ENCODE measurements at regions not wholly inside any gene's neighbourhood (a gene's known extent, or its start where the extent isn't known, plus 50 kb on each side); places are given as distances from the start of the nearest gene placed in this dataset.
A peak's percentile ranks its signal among the peaks of the same experiment; 100 is the strongest.

DNA sequence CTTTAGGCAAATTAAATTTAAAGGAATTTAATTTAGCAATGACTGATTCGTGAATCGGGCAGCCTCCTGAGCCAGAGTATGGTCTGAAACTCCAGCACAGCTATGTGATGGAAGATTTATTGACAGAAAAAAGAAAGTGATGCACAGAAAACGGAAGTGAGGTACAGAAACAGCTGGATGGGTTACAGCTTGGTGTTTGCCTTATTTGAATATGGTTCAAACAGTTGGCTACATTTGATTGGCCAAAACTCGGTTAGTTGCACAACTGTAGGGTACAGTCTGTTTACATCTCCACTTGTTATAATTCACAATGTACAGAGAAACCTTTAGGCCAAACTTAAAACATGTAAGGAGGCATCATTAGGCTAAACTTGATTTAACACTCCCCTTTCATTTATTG is 1716.1 kb upstream of the C9orf72 start:
- H3K4me3 ChIP-seq (ENCODE audit: low read depth, low read length), result no peak overlapping the region
- no peak for DNase-seq (ENCODE audit: low read depth)
- TF ChIP-seq, protein P1, sequence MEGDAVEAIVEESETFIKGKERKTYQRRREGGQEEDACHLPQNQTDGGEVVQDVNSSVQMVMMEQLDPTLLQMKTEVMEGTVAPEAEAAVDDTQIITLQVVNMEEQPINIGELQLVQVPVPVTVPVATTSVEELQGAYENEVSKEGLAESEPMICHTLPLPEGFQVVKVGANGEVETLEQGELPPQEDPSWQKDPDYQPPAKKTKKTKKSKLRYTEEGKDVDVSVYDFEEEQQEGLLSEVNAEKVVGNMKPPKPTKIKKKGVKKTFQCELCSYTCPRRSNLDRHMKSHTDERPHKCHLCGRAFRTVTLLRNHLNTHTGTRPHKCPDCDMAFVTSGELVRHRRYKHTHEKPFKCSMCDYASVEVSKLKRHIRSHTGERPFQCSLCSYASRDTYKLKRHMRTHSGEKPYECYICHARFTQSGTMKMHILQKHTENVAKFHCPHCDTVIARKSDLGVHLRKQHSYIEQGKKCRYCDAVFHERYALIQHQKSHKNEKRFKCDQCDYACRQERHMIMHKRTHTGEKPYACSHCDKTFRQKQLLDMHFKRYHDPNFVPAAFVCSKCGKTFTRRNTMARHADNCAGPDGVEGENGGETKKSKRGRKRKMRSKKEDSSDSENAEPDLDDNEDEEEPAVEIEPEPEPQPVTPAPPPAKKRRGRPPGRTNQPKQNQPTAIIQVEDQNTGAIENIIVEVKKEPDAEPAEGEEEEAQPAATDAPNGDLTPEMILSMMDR (IDR thresholded peaks at IDR 0.05; ENCODE audit: insufficient read depth, low read length), result no peak

DNA sequence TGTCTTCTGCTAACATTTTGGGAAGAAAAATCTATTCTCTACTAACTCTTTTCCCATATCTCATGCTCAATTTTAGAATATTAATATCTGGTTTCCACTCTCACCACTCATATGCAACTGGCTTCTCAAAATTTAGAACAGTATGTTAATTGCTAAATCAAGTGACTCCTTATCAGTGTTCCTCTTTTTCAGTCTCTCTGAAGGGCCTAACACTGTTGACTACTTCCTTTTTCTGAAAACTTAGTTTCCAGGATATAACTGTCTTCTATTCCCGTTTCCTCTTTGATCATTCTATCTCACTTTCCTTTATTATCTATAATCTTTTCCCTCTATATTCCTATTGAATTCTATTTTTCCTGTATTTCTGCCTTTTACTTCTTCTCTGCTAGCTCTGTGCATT is 1717.2 kb upstream of the C9orf72 start:
- DNase-seq (ENCODE audit: low read depth), result no peak
- H3K4me3 ChIP-seq (ENCODE audit: low read depth, low read length), result no peak overlapping the region
- TF ChIP-seq, protein P1 (IDR thresholded peaks at IDR 0.05; ENCODE audit: insufficient read depth, low read length), result no peak

DNA sequence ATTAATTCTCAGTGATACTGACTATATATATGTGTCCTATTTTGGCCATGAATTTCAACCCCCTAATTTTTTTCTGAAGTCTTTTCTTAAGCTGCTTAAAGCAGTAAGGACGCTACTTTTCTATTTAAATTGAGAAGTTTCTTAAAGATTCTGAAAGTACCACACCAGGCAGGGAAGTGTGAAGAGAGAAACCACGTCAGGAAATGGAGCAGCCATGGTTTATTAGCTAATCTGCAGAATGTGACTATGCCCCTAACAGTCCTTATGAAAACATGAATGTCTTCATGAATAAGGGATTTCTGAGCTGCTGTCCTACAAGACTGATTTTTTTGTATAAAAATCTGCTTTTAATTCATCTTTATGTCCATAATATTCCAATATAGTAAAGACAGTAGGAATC is 1724.3 kb upstream of the C9orf72 start:
- TF ChIP-seq, protein P1 (IDR thresholded peaks at IDR 0.05; ENCODE audit: insufficient read depth, low read length), result no peak
- H3K4me3 ChIP-seq (ENCODE audit: low read depth, low read length), result no peak overlapping the region
- DNase-seq (ENCODE audit: low read depth), result no peak

DNA sequence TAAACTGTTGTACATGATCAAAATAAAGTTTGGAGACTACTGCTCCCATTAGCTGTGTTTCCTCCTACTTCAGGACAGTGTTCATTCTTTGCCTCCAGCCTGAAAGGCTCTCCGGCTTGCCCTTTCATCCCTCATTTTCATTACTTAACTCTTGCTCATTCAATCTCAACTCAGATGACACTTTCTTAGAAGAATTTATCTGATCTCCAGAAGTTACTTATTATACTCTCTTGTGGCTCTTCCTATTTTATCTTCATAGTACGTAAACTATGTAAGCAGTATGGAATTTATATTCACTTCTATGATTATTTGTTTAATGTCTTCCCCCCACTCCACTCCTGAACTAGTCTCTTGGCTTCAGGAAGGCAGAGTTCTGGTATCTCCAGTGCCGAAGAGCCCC is 1737.9 kb upstream of the C9orf72 start:
- TF ChIP-seq, protein P1 (IDR thresholded peaks at IDR 0.05; ENCODE audit: insufficient read depth, low read length), result no peak
- no peak overlapping the region for H3K4me3 ChIP-seq (ENCODE audit: low read depth, low read length)
- no peak for DNase-seq (ENCODE audit: low read depth)

DNA sequence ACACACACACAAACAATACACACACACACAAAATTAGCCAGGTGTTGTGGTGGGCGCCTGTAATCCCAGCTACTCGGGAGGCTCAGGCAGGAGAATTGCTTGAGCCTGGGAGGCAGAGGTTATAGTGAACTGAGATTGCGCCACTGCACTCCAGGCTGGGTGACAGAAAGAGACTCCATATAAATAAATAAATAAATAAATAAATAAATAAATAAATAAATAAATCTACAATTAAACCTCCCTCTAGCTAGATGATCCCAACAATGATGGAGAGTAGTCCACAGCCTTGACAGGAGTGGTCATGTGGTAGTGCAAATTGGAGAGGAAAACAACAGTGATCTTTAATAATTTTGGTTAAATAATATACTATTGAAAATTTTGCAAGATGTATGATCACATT is 1739.0 kb upstream of the C9orf72 start:
- no peak overlapping the region for H3K4me3 ChIP-seq (ENCODE audit: low read depth, low read length)
- DNase-seq (ENCODE audit: low read depth), result no peak
- TF ChIP-seq, protein P1 (IDR thresholded peaks at IDR 0.05; ENCODE audit: insufficient read depth, low read length), result no peak

DNA sequence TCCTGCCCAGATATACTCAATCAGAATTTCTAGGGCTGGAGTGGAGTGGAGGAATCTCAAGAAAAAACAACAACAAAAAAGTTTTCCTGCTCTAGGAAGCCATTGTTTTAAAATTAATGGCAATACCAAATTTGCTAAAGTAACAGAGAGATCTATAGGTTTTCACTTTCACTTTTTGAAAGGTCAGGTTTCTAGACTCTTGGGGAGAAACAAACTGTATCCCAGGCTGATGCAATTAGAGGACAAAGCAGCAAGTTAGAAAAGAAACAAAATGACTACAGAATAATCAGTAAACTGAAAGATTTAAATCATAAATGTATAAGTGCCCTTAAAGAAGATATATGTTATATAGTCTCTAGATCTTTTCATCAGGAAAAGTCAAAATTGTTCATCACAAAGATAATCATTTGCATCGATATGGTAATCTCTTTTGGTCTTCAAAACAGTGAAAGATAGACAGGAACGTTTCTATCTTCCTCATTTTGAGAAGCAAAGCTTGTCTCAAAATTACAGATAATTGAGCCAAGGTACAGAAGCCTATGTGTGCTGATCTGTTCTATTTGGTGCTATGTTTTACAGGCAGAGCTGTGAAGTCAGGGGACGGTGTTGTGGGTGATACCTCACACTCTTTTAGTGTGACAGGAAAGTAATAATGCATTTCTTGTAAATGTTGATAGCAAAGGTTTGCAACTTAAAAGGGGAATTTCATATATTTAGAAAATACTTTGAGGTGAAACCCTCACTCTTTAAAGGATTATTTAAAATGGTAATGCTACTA is 1746.6 kb upstream of the C9orf72 start:
- peak; percentile 57 for DNase-seq (ENCODE audit: low read depth)
- no peak overlapping the region for H3K4me3 ChIP-seq (ENCODE audit: low read depth, low read length)
- TF ChIP-seq, protein P1 (IDR thresholded peaks at IDR 0.05; ENCODE audit: insufficient read depth, low read length), result no peak

DNA sequence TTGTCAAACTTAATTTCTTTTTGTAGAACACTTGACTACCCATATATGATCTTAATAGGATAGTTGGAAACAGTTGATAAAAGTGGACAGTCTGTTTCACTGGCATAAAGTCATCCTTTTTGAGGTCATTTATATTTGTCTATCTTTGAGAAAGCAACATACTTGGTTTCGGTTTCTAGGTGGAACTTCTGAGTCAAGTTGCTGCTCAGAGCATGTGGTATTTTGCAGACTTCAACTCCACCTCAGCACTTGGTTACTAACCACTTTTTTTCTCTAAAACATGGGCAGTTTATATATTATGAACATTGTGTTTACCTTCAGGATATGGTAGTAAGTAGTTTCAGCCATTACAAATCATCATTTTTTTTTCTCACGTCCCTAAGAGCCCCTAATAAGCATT is 1749.0 kb upstream of the C9orf72 start:
- TF ChIP-seq, protein P1 (IDR thresholded peaks at IDR 0.05; ENCODE audit: insufficient read depth, low read length), result no peak
- no peak overlapping the region for H3K4me3 ChIP-seq (ENCODE audit: low read depth, low read length)
- DNase-seq (ENCODE audit: low read depth), result peak; percentile 25
